ENCODE measurements at regions not wholly inside any gene's neighbourhood (a gene's known extent, or its start where the extent isn't known, plus 50 kb on each side); places are given as distances from the start of the nearest gene placed in this dataset.

DNA sequence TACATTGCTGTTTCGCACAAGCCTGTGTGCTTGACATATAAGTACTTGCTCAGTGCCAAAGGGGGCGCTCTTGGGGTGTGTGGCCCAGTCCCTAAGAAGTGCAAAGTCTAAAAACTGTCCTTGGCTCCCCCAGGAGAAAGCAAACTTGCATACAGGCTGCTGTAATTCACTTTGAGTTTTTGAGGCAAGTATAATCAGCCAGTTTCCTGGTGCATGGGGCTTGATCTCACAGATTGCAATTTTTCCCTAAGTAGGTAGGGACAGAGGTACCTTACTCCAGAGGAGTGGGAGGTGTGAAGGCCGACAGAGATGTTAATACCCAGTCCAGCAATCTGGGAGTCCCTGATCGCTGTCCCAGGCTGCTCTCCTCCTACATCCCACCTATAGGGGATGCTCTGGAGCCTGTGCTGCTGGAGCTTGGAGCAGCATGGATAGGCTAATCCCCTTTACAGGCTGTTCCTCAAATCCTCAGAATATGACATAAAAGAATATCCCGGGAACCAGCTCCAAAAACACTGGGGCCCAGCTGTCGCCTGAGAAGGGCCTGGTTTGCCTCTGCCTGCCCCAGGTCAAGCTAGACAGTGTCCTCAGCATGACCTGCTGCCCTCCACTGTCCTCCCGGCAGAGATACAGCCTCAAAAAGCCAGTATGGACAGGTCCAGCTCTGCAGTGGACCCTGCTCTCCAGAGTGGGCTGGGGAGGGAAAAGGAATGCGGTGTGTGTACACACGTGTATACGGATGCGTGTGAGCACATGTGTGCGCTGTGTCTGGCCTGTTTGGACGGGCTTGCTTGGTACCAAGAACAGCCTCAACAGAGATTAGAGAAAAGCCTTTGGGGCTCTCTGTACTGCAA, 136.5 kb upstream of the HAAO start:
- DNase-seq = no peak

DNA sequence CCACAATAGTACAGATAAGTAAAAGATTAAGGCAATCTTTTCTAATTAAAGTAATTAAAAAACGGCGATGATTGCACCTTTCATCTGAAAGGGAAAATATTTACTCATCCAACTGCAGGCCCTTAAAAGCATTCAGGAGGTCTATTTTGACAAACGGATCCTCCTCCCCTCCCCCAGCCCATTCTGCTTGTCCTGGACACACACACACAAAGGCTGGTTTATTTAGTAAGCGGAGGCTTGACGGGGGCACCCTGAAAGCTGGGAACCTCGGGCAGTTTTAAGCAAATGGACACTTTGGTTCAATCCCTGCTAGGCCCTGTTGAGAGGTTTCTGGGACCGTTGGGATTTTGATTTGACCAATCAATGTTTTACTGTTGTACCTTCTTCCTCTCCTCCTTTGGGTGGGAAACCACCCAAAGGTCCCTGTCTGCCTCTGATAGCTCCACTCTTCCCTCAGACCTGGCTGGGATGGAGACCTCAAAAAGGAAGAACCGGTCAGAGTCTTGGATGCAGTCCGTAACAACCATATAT, 135.8 kb upstream of the HAAO start:
- no peak for DNase-seq

DNA sequence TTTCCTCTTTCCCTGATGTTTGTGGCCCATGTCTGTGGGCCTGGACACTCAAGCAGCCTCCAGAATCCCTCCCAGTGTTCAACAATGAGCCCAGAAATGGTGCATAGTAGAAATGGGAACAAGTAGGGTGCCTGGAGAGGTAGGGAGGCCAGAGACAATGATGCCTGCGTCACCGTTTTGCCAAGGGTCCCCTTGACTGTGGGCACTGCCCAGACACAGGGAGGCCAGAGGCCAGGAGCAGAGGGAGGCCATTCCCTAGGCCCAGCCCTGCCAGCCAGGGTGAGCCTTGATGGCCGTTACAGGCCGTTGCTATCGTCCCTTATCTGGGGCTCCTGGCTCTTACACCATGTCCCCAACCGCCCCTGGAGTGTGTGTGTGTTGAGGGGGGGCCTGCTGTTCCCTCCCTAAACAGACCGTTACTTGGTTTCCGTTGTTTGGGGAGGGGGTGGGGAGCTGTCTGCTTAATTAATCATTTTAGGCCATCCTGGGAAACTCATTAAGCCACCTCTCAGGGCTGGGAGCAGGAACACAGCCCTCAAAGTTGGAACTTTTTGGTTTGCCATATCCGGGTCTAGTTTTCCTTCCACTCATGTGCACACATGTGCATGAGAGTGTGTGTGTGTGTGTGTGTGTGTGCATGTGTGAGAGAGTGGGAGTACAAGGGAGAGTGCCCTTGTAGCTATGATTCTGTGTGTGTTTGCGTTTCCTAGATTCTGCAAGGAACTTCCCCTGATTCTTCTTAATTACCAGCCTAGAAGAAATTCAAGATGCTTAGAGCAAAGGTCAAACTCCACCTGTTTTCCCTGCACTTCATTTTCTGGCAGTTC, 135.2 kb upstream of the HAAO start:
- no peak for DNase-seq

DNA sequence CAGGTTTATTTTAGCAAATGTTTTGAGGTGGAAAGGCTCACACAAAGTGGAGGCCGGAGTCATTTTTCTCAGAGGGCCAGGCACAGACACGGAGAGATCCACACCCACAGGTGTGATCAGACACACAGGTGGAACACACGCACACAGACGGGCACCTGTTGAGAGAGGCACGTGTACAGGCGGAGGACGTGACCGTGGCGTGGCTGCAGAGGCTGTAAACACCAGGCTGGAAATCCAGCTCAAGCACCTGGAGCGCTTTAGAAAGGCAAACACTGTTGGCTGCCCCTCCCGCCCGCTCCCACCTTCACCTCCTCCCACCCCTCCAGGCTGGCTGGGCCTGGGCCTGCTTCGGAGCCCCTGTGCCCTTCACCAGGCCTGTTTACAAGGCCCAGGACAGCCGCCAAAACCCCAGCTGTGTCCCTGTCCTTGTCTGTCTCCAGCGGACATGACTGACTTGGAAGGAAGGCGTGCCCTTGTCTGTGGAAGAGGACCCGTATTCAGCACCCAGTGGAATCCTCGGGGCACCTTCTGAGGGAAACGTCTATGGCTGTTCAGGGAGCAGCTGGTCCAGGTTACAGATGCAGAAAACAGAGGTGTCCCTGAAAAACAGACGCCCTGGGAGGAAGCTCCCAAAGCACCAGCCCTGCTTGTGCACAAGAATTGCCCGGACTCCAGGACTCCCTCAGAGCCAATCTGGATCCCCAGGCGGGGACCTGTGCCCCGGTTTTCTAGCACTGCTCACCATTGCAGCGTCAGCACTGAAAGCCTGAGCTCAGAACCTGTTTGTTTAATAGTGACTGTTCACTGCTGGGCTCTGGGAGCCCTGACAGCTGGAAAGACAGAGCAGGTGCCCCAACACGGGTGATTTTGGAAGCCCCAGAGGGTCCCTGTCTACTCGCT, 134.3 kb upstream of the HAAO start:
- DNase-seq = no peak

DNA sequence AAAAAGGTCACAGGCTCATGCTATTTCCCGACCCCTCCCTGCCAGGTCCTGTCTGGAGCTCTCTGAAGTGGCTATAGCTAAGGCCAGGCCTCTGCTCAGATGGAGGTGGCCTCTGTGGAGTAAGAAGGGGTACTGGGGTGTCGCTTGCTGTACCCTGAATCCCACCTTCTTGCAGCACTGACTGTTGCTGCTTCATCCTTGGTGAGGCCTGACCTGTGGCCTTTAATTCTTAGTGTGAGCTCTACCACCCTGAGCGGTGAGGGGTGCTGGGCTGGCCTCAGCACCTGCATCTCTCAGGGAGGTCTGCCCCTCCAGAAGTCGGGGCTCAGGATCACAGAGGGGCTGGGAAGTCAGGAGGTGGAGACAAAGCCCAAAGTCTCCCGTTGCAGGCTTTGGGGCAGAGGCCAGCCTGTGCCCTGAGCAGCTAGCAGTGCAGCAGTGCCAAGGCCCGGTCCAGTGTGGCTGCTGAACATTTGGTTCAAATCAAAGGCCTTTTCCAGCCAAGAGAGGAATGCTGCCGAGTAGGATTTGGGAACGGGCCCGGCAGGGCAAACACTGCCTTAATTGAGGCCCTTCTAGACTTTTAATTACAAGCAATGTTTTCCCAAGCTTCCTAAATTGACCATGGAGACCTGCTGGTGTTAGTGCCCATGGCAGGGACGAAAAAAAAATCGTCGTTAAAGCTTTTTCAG, 133.5 kb upstream of the HAAO start:
- no peak for DNase-seq

DNA sequence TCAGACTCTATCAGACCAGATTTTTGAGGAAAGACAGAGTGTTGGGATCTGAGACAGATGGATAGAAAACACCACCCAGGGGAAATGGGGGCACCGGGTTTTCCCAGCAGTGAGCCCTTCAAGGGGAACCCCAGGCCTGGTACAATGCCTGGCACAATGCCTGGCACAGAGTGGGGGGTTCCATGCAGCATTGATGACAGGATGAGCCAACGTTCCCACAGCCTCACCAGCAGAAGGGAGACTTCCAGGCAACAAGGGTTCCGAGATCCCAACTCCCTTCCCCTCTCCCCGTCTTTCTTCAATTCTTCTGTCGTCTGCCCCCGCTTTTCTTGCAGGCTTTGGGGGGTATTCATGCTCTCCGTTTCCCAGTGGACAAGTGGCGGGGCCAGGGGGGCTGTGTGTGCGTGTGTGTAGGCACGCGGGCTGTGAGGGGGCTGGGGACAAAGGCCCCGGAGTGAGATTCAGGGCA, 132.1 kb upstream of the HAAO start:
- no peak for DNase-seq

DNA sequence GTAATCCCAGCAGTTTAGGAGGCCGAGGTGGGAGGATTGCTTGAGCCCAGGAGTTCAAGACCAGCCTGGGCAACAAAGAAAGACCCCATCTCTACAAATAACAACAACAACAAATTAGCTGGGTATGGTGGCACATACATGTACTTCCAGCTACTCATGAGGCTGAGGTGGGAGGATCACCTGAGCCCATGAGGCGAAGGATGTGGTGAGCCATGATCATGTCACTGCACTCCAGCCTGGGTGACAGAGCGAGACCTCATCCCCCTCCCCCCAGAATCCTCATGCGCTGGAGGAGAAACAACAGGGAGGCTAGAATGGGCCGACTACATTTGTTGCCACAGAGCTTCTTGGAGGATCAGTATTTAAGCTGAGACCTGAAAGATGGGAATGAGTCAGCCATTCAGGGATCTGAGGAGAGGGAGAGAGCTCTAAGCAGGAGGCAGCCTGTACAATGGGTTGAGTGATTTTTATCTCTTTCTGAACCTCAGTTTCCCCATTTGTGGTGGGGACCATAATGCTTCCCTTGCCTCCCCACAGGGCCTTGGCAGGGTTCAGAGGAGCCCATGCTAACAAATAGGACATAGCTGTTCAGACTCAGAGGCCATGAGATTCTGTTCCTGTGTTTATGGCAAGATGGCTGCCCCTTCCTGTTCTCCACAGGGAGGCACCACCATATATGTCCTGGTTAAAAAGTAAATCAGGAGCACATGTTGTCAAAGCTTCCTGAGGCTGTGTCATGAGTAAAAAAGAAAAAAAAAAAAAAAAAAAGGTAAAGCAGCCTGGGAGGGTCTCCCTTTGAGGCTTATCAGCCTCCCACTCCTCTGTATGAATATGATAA, 131.4 kb upstream of the HAAO start:
- DNase-seq = no peak

DNA sequence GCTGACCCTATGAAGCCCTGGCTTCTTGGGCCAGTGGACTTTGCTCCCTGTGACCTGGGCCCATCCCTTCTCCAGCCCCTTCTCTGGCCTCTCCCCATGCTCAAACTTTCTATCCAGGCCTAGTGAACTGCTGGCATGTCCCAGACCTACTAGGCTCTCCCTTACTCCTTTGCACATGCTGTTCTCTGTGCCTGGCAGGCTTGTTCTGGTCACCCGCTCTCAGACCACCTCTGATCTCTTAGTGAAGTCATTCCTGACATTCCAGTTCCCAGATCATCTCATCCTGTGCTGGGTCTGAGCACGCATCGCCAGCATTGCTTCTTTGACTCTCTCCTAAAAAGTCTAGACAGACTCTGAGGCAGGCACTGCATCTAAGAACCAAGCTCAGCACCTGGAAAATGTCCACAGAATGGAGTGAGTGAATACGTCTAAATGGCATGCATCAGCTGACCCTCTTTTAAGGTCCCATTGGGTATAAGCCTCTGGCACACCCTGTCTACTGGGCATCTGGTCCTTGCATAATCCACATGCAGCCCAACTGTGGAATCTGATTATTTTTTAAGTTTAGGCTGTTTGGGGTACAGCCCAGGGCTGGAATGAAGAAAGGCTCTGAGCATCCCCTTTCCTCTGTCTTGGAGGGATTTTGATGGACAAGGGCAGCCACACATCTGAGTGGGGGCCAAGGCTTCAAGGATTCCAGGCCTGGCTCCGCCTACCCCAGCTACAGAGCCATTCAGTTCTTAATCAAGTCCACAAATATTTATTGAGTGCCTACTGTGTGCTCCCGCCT, 130.6 kb upstream of the HAAO start:
- no peak for DNase-seq

DNA sequence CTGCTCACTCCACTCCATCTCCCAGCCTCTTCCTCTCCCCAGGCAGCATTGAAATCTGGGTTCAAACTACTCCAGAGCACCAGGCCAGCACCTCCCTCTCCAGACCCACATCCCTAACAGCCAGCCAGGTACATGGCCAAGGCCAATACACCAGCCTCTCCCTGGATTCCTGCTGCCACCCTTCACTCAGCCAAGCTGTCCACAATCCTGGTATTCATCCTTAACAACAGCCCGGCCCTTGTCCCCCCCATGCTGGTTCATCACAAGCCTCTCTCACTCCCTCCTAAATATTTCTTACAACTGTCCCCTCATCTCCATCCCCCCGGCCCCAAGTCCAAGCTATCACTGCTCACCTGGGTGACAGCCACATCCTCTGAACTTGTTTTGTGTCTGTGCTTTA, 129.9 kb upstream of the HAAO start:
- DNase-seq = no peak

DNA sequence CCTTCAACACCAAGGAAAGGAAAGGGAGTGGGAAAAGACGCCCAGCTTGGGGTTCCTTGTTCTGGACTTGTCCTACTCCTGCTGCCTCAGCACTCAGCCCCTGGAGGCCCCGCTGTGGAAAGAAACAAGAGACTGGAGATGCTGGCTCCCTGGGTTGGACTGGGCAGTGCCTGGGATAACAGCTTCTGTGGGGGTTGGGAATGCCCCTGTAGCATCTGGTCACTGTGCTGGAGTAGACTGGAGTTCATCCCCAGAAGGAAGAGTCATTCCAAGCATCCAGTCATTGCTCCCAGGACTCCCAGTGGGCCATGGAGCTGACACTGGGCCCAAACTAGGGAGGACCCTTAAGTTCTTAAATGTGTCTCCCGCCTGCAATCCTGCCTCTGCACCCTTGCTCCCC, 129.3 kb upstream of the HAAO start:
- DNase-seq = no peak

DNA sequence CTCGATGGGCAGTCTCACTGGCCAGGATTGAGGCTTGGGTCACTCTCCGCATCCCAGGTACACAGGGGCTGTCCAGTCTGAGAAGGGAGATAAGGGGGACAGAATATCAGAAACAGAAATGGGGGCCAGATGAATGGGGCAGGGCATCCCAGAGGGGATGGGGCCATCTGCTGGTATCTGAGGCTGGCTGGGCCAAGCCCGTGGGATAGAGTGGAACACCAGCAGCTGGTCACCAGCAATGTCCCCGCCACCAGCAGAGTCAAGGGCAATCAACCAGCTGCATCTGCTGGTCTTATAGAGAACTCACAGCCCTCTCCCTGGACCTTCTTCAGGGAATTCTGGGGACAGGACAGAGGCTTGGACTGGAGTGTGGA, 128.8 kb upstream of the HAAO start:
- no peak for DNase-seq

DNA sequence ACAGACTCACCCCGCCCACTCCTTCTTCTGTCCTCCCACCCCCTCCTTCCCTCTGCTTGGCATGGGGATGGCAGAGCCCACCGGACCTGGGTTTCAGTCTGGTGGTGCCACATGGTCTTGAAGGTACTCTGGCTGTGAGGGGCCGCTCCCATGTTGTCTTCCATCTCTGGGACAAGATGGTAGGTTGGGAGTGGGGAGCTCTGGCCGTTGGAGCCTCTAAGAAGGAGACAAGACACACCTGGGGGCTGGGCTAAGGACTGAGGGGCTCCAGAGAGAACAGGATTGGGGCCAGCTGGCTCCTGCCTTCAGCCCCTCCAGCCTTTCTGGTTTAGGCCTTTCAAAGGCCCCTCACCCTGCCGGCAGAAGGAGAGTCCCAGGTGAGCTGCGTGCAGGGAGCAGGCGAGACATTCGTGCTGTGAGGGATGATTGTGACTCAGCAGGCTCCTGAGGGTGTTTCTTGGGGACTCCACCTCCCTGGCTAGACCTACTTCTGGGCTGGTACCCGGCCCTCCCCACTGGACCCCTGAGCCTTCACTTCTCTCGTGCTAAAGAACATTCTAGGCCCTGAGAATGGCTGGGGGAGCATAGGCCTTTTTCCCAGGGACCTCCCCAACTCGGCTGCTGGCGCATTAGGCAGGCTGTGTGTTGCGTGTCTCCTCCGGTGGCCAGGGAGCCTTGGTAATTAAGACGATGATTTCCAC, 128.2 kb upstream of the HAAO start:
- no peak for DNase-seq

DNA sequence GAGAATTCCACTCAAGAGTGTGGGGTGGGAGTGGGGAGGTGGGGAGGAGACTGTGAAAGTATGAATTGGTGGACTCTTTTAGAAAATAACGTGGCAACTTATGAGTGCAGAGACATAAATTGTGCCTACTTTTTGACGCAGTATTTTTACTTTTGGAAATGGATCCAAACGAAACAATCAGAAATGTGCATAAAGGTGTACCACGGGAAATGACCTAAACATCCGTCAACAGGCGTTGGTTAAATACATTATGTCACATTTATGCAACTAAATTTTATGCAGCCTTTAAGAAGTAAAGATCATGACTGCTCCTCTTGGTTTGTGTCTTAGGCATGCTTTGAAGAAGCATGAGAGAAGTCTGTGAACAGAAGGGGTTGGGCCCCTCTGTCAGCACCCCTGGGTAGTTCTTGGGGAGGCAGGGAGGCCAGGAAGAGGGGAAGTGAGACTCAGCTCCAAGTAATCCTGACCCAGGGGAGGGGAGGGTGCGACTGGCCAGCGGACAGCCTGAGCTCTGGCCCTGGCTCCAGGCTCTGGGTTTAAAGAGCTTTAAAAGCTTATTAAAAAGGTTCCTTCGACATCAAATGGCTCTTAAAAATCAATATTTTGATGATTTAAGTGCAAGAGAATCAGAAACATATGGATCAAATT, 126.4 kb upstream of the HAAO start:
- DNase-seq = no peak

DNA sequence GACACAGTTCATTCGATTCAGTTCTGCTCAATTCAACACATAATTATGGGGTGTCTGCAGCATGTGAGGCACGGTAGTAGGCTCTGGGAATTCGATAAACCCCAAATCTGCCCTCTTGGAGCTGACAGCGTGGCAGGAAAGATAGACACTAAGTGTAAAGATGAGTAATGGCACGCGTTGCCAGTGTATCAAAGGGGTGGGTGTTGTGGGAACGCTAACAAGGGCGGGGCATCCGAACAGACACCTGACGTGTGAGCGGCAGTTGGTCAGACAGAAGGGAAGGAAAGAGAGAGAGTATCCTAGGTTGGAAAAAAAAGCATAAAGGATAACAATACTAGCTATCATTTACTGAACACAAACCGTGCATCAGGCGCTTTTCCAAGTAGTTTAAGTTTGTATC, 125.7 kb upstream of the HAAO start:
- no peak for DNase-seq

DNA sequence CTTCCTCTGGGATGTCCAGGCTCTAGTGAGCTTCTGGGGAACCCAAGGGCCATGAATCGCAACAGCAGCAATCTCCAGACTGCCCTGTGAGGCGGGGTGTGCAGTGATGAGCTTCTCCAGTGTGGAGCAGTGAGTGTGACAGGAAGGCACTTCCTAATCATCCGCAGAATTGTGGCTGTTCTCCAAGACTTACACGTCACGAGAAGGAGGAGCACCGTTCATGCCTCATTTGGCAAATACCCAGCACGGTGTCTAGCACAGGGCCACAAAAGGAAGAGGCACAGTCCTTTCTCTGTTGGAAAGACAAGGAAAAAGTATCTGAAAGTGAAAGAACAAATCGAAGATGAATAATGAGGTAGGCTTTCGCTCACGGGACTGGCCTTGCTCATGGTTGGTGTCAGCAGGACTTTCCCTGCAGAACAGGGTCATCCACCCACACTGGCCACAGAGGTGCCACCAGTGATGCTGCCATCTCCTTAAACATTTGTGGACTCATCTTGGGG, 125.1 kb upstream of the HAAO start:
- no peak for DNase-seq

DNA sequence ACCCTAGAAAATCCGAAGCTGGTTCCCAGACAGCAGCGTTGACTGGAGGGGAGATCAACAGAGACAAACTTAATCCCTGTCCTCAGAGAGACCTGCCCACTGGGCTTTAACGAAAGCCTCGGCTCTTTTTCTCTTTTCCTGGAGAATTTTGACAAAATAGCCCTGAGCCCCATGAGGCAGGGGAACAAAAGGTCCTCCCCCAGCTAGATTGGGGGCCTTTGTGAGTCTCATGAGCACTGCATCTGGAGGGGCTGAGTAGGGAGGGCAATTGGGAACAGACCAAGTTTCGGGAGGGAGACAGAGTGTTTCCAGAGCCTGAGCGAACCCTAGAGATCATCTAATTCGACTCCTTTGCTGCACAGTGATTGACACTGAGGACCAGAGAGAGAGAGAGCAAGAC, 123.9 kb upstream of the HAAO start:
- no peak for DNase-seq

DNA sequence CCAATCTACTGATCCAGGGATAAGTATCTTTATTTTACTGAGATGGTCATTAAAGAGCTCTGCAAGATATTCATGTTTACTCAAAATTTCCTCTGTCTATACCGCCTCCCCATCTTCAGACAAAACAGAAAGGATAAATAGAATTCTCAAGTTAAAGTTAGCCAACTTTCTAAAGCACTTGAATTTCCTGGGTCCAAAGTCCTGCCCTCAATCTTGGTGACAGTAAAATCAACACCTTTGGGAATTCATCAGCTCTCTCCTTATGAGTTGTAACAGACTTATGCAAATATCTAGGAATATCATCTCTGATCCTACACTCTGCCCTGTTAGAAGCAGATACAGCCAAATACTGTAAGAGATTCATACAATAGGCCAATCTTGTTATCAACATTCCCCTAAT, 122.5 kb upstream of the HAAO start:
- DNase-seq = no peak

DNA sequence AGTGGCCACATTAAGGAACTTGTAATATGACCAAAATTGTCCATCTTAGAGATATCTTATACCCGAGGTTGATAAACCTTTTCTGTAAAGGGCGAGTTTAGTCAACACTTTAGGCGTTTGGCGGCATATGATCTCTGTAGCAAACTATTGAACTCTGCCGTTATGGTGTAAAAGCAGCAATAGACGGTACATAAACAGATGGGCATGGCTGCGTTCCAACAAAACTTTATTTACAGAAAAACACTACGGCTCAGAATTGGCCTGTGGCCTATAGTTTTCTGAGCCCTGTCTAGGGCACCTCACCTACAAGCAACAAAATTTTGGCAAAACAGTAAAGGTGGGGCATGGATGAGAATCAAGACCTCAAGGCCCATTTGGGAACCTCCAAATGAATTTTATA, 121.9 kb upstream of the HAAO start:
- no peak for DNase-seq

DNA sequence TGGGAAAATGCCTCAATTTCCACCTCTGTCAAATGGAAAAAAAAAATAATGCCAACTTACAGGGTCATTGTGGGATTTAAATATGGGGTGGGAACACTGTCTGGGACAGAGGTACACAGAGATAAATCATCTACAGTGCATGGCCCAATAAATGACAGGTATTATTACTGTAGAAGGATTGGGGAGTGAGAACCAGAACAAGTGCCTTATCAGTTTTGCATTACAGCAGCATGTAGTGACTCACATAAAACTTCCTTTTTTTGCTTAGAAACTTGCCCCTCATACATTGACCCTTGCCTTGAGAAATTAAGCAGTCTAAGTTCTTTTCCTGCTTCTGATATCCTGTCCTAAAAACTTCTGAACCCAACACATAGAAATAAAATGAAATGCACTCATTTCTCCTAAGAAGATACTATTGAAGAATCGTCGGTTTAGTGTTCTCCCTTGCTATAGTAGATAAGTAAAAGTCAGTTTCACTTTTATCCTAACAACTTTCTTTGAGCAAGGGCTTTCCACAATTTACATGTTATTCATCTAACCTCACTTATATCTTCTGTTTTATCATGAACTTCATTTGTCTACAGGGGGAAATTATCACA, 121.0 kb upstream of the HAAO start:
- DNase-seq = no peak
